COLO829 (cell line): ENCODE measurements at regions not wholly inside any gene's neighbourhood (a gene's known extent, or its start where the extent isn't known, plus 50 kb on each side); places are given as distances from the start of the nearest gene placed in this dataset.
"Not testable (repeated sequence)": the region's sequence is repeated elsewhere in the genome, so short reads cannot be mapped to it uniquely, and the experiment has no call there.

Source experiments
- DNase-seq: peaks from one replicate; pipeline ENCODE4 v3.0.0; 2012; ENCODE audit warnings: low spot score

- DNase-seq = peak; percentile 10
Observed at GRCh38 chr19:30276011-30276882, 95.9 kb upstream of the ZNF536 start.

DNA sequence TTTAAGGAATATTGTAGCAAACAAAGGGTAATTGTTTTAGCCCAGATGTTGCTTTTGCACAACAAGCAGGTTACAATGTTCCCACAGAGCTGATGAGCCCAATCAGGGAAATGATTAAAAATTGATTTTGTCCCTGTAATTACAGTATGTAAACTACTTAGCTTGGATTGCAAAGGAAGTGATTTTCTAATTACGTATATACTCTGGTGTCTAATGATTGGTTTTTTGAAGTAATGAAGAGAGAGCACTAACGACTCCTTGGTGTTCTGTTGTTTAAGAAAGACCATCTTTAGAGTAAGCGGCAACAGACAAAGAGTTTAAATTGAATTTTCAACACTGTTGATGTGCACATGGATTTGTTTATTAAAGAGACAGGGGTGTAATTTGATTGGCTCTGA is 95.3 kb upstream of the ZNF536 start:
- DNase-seq = no peak

GRCh38 chr19:30277941-30278881 is 94.0 kb upstream of the ZNF536 start:
- DNase-seq = no peak

DNA sequence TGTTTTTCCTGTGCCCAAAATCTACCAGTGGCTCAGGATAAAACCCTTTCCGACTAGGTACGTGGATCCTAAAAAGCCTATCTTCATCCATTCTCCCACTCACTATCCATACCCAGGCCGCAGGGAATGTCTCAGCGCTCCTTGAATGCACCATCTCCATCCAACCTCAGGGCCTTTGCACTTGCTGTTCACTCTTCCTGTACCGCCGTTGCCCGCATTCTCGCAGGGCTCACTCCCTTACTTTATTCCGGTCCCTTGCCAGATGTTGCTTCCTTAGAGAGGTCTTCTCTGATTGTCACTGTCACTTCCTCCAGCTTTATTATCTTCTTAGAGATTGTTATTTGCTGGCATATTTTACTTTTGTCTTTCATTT is 93.3 kb upstream of the ZNF536 start:
- no peak for DNase-seq

GRCh38 chr19:30280018-30280417 is 92.2 kb upstream of the ZNF536 start:
- DNase-seq = no peak

- no peak for DNase-seq
Observed at GRCh38 chr19:30281906-30282305, 90.3 kb upstream of the ZNF536 start.

DNA sequence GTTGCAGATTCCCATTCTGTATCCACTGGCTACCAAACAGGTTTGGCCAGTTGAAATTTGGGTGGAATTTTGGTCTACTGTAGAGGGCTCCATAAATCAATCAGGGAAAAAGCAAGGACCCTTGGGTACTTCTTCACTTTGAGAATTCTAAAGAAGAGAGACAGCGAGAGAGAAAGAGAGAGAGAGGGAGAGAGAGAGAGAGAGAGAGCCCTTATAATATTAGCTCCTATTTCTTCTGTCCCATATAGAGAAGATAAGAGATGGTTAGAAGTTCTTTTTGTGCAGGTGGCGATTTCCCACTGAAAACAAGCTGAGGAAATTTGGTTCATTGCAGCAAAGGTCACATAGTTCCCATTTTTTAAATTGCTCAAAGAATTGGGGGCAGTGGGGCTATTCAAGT is 88.6 kb upstream of the ZNF536 start:
- DNase-seq = no peak

DNA sequence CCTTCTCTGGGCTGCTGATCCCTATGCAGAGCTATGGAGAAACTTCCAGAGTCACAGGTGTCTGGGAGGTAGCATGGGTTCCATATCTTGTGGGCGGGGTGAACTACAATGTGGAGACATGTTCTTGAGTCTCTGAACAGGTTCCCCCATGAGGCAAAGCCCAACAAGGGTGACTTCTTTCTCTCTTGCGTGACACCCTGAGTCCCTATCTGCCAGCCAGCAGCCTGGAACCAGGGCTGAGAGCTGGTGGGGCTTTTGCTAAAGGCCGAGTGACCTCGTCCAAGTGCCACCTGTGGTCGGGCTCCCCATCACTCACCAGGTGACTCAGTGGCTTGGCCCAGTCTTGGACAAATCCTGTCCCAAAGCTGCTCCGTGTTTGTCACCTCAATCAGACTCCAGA is 88.0 kb upstream of the ZNF536 start:
- DNase-seq = no peak

GRCh38 chr19:30284885-30285284 is 87.3 kb upstream of the ZNF536 start:
- no peak for DNase-seq

DNA sequence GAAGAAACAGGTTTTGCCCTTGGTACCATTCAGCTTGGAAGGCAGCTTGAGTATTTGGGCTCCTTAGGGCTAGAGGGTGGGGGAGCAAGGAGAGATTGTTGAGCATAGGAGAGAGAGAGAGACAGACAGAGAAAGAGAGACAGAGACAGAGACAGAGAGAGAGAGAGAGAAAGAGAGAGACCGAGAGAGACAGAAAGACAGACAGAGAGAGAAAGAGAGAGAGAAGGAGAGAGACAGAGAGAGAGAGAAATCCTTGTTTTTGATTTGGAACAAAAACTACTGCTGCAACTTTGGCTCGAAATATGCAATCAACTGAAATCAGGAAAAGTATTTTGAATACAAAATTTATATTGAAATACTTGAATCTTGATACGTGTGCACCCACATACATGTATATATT is 85.8 kb upstream of the ZNF536 start:
- no peak for DNase-seq

DNA sequence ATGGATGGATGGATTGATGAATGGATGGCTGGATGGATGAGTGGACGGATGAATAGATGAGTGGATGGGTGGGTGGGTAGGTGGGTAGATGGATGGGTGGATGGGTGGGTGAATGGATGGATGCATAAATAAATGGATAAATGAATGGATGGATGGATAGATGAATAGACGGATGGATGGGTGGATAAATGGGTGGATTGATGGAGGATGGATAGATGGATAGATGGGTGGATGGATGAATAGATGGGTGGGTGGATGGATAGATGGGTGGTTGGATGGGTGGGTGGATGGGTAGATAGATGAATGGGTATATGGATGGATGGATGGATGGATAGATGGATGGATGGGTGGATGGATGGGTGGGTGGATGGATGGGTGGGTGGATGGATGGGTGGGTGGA is 84.9 kb upstream of the ZNF536 start:
- no peak for DNase-seq

- no peak for DNase-seq
Observed at GRCh38 chr19:30287973-30288372, 84.2 kb upstream of the ZNF536 start.

GRCh38 chr19:30288911-30289310 is 83.3 kb upstream of the ZNF536 start:
- no peak for DNase-seq

DNA sequence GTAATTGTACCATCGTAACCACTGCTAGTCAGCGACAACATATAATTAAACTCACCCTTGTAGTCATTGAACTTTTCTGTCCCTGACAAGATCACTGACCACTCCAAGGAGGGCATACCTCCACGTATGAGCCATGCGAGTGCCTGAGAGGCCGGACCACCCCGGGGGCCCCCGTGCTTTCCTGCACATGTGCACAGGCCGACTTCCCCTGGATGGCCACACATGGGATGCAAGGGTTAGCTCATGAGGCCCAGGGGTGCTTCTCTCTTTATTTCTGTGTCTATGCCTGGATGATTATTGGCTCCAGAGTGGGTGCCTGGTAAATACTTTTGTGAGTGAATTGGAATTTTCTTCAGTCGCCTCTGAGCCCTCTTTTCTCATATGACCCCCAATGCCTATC is 82.8 kb upstream of the ZNF536 start:
- no peak for DNase-seq

- DNase-seq = not testable (repeated sequence)
Observed at GRCh38 chr19:30290805-30291204, 81.4 kb upstream of the ZNF536 start.

- DNase-seq = no peak
Observed at GRCh38 chr19:30293051-30293785, 79.0 kb upstream of the ZNF536 start.

DNA sequence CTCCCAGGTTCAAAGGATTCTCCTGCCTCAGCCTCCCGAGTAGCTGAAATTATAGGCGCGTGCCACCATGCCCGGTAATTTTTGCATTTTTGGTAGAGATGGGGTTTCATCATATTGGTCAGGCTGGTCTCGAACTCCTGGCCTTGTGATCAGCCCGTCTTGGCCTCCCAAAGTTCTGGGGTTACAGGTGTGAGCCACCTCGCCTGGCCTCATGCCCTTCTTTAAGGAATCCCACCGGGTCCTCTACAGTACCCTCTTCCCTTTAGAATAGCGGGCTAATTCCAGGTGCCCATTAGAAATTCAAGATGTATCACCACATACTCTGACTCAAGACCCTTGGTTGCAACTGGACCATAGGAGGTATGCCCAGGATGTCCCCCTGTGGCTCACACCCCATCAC is 74.2 kb upstream of the ZNF536 start:
- no peak for DNase-seq

DNA sequence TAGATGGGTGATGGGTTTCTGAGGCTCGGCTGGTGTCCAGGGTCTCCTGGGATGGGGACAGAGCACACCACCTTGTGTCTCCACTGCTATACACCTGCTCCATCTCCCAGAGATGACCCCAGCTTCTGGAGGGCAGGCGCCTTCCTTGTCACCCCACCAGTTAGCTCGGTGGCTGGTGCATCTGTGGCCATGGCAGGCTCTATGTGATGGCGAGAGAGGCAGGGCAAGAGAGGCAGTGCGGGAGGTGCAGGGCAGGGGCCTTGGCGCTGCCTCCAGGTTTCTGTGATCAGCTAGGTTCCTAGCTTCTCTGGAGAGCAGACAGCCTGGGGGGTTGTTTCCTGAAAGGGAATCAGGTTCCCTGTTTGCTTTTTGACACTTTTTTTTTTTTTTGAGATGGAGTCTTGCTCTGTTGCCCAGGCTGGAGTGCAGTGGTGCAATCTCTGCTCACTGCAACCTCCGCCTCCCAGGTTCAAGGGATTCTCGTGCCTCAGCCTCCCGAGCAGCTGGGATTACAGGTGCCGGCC is 69.0 kb upstream of the ZNF536 start:
- DNase-seq = no peak

GRCh38 chr19:30304540-30304939 is 67.6 kb upstream of the ZNF536 start:
- DNase-seq = no peak

DNA sequence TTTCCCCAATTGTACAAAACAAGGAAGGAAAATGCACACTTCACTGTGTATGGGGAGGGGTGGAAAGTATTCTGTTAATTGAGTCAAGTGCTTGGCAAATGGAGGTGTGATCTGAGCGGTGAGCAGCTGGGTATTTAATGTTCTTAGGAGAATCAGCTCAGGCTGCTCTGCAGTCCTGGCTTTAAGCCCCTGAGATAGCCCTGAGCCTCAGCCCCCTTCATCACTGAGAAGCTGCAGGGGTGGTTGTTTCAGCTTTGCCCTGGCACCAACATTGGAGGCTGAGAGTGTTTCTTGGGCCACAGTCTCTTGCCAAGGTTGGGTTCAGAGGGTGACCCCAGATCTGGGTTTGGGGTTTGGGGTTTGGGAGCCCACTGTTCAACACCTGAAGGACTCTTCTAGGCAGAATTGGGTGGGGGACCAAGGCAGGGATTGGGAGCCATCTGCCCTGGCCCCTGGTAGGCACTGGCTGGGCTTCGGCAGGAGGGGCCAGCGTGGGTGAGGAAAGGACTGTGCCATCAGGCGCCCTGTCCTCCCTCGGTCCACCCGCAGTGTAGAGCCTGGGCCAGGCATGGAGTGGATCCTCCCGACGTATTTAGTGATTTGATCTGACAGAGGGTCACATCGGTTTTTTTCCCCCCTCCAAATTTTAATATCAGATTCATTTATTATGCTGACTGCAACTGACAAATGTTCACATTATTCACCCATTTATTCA is 66.7 kb upstream of the ZNF536 start:
- no peak for DNase-seq

DNA sequence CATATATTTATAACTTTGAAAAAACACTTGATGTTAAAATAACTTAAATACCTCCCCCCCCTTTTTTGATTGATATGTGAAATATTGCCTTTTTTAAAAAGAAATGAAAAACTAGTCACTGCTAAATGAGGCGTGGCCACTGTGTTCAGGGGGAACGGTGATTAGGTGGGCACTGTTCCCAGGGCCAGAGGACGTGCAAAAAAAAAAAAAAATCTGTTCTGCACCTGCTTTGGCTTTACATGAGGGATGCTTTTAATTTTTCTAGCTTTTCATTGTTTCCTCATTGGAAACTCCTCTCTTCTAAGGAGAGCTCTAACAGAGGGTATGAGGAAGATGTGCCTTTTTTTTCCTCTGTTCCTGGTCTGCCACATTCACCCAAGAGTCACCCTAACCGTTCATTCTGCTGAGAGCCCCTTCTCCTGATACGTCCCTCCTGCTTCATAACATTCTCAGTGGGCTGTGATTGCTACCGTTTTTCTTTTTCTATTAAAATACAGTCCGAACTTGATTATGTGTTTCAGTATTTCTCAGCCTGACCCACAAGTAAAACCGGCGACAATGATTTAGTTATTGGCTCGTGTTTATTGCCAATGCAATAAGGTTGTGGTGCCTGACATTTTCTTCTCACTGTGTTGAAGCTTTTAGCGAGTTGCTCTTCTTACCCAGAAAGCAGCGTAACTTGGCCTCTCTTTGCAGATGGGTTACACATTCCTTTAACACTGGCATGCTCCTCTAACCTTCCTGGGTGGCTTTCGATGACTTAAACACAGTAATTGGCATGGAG is 64.8 kb upstream of the ZNF536 start:
- no peak for DNase-seq
